DMS79 treated with DMSO at 0.1 percent for 48 hours (cell line): ENCODE measurements at regions not wholly inside any gene's neighbourhood (a gene's known extent, or its start where the extent isn't known, plus 50 kb on each side); places are given as distances from the start of the nearest gene placed in this dataset.
"Not testable (repeated sequence)": the region's sequence is repeated elsewhere in the genome, so short reads cannot be mapped to it uniquely, and the experiment has no call there.

ENCODE experiments used
- DNase-seq: peaks from one replicate; lab custom pipeline; 2025; lab: John Stamatoyannopoulos, UW

DNA sequence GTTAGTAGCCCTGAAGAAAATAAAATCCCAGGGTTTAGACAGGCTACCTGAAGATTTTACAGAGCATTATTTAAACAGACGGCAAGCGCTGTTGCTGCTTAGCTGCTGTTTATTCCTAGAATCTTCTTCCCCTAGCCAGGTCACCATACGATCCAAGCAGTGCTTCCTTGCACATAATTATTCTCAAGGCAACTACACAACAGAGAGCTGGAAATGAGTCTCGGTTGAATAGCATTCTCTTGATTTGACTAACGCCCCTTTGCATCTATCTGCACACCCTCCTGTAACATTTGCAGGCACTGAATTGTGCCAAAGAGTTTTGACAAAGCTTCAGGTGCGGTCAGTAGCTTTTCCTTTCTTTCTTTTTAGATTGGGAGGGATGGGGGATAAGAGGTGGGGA lies 564.4 kb downstream of the TBL1XR1 start:
- DNase-seq, result no peak

DNA sequence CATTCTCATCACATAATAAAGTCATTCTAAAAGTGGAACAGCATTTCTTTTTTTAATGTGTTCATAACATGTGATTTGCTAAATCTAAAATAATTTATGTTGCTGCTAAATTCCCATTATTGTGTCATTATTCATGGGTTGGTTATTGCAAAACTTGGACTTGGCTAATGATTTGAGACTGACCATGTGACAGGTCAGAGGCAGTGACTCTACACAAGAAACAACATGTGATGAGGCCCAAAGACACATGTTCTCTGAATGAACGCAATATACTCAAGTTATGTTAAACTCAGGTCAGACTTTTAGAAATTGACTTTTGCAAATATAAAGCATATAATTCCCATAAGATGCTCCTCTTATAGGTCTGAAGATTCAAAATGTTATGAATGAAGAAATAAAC lies 566.1 kb downstream of the TBL1XR1 start:
- DNase-seq, result no peak

DNA sequence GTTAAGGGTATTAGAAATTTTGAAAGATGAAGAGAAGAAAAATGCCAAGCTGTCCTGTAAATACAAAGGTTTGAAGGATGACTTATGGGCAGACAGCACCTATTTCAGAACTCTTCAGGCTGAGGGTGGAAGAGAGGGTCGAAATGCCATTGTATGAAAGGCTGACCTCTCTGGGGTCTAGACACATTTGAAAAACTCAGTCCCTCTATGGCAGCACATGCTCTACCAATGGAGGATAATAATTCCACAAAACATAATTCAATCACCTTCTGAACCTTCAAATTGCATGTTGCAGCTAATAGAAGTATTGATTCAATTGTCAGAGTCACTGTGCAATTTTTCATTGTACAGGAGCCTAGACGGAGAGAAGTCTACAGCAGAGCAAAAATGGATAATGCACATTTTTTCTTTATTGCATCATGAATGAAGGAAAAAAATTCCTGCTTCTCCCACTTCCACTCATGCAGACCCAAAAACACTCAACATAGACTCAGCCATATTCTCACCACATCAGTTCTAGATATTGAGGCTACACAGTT lies 569.1 kb downstream of the TBL1XR1 start:
- no peak for DNase-seq

DNA sequence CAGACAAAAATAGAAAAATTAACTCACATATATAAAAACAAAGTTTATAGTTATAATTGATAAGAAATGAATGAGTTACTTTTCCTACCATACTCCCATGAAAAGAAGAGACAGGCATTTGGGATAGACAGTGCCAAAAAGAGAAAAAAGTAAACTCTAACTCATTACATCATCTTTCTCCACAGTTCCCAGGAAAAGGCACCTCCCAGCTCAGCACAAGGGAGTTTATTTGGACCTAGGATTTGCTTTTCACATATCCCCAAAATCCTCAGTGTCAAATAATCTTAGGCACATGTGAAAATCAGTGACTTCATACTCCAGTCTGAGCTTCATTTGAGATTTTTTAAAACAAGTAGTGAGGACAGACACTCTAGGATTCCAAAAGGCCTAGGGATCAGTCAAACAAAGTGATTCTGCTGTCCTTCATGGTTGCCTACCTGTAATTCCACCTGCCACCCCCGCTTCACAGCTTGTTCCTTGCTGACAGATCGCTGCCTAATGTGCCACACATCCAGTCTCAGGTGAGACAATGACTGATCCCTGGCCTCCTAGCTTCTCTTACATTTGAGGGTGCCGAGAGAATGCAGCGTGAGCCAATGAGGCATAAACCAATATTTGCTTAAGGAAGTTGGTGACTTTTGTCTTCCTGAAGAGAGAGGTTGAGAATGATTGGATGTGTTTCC lies 573.7 kb downstream of the TBL1XR1 start:
- DNase-seq, result no peak

DNA sequence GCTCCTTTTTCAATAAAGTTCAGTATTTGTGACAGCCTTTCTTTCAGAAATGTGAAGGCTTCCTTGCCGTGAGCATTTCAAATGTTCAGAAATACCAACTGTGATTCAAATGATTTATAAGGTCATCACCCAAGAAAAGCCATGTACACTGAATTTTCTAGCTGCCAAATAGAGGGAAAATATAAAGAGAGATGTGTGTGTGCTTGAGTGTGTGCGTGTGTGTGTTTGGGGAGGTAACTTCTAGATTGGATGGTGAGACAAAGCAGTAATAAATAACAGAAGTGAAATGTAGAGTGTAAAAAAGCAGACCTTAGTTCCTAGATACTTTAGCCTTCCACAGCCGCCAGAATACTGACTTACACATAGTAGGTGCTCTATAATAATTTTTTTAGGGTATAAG lies 577.4 kb downstream of the TBL1XR1 start:
- DNase-seq, result no peak

DNA sequence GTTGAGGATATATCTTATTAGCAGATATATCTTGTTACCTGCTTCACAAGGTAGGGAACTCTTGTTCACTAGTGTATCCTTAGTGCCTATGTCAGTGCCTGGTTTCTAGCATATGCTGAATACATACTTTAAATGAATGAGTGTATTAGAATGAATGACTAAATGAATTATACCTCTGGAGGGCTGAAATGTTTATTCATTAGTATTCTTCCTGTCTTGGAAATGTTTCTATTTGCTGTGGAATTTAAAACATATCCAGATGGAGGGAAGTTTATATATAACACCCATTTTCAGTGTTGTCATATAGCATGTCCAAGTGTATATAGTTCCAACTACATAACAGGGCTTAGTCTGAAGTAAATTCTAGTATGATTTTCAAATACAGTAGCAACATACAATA lies 581.5 kb downstream of the TBL1XR1 start:
- no peak for DNase-seq

DNA sequence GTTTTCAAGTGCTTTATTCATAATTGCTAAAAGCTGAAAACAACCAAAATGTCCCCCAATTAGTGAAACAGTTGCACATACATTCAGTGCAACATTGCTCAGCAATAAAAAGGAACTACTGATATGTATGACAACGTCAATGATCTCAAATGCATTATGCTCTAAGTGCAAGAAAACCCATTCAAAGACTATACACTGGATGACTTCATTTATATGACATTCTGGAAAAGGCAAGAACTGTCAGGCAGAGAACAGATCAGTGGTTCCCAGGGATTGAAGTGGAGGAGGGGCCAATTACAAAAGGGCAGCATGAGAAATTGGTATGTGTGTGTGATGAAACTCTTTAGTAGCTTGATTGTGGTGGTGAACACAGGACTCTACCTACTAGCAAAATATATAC lies 585.6 kb downstream of the TBL1XR1 start:
- no peak for DNase-seq

DNA sequence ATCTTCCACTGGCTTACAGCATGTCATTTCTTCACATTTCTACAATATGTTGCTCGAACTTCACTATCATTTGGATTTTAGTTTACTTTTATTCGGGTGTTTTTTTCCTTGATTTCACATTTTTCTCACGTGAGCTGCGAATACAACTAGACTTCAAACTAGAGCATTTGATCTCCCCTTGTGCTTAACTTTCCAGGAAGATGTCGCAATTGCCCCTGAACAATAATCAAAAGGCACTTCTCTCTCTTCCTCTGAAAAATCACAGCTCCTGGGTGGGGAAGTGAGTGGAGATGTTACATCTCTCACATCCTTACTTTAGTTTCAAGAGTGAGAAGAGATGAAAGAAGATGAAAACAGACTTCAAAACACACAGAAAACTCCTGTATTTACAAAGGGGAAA lies 587.9 kb downstream of the TBL1XR1 start:
- no peak for DNase-seq

DNA sequence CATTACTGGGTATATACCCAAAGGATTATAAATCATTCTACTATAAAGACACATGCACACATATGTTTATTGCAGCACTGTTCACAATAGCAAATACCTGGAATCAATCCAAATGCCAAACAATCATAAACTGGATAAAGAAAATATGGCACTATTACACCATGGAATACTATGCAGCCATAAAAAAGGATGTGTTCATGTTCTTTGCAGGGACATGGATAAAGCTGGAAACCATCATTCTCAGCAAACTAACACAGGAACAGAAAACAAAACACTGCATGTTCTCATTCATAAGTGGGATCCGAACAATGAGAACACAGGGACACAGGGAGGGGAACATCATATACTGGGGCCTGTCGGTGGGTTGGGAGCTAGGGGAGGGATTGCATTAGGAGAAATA lies 591.7 kb downstream of the TBL1XR1 start:
- not testable (repeated sequence) for DNase-seq

DNA sequence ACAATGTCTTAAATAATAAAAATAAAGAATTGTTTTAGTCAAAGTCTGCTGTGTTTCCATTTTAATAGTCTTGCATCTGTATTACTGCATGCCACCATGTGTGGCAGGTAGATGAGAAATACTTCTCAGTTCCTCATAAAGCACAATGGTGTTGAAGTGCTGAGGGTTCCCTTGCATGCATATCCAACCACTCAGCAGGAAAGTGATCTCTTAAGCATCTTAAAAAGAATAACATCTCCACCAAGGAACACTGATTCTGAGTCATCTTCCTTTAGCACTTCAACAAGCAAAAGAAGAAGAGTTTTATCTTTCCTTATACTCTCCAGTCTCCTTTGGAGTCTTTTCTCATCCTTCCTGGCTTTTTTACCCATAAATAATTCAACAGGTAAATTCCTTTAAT lies 602.0 kb downstream of the TBL1XR1 start:
- no peak for DNase-seq

DNA sequence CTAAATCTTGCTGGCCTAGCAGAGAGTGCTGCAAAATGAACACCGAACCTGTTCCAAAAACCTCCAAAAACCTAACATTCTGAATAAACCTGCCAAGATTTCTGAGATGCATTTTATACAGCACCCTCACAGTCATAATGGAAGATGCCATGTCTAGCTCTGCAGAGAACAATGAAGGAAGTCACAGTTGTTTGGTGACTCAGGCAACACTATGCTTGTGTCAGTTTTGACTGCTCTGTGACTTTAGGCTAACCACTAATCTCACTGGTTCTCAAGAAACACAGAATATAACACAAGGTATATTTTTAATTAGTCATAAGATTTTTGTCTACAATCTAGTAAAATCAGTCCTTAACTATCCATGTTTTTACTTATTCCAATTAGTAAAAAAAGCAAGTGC lies 606.6 kb downstream of the TBL1XR1 start:
- no peak for DNase-seq

DNA sequence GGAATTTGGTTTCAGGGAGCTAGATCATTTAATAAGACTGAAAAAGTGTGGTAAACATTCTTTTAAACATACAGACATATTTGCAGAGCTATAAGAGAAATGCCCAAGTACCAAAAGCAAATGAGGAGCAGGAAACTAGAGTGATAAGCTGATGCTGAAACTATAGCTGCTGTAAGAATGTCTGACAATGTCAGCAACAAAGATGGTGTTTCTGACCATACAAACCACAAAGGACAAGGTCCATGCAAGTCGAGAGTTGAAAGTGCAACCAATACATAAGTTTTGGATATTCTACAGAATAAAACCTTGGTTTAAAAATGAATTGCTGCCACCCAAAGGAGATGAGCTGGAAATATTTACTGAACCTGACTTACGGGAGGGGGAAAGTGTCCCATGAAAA lies 610.2 kb downstream of the TBL1XR1 start:
- DNase-seq, result no peak

DNA sequence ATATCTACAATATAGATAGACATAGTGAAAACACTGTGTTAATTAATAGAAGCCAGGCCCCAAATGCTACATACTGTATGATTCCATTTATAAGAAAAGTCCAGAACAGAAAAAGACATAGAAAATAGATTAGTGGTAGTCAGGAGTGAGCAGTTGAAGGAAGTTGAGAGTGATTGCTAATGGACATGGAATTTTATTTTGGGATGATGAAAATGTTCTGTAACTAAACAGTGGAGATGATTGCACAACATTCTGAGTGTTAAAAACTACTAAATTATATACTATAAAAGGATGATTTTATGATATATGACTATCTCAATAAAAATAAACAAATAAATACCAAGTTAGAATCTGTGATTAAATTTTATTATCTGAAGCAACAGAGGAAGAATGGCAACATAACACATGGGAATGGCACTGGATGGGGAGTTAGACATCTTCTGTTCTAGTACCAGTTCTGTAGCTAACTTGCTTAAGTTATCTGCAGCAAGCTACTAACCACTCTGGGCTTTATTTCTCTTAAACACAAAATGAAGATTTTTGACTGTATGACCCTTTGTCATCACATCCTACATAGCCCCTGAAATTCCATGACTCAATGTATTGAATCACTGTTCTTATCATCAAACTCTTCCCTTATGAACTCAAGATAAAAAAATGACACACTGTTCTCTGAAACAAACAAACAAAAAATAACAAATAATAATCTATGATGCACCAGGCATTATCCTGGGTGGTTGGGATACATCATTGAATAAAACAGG lies 612.7 kb downstream of the TBL1XR1 start:
- no peak for DNase-seq

DNA sequence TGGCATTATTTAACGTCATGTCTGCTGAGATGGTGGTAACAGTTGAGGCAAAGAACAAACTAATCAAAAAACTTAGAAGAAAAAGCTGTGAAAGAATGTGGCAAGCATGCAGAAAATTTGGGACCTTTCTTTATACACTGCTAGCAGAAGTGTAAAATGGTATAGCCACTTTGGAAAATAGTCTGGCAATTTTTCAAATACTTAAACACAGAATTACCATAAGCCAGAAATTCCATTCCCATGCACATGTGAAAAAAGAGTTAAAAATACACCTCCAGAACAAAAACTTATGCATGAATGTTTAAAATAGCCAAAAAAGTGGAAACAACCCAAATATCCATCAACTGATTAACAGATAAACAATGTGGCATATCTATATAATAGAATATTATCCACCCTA lies 613.3 kb downstream of the TBL1XR1 start:
- DNase-seq, result no peak

DNA sequence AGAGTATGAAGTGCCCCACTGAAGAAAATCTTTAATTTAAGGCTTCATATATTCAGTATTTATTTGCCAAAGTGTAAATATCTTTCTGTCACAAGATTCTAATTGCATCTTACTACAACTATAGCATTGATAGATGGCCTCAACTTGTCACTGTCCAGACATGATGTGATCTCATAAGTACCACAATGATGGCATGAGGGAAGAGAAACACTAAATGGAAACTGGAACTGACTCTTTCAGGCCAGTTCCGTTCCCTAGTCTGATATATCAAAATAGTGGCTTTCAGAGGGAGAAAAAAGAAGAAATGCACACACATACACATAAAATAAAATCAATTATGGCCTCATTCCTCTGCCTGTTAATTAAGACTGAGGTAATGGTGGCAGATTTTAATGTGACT lies 615.7 kb downstream of the TBL1XR1 start:
- DNase-seq, result no peak

DNA sequence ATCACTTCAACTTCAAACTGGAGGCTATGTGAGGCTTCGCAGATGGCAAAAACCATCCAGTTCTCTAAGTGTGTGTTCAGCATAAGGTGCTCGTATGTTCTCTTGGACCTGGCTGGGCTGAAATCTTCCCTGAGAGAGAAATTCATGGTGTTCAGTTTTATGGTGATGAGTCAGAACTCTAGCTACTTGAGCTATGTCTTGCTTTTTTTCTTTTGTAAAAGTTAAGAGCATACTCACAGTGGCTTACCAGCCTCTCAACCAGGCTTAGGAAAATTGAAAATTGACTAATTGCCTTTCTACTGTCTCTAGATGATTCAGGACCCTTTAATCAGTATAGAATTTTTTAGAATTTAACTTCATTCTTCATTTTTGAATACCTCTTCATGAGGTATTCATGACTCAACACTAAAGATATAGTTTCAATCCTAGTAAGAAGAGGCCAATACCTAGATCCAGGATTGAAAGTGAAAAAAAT lies 617.5 kb downstream of the TBL1XR1 start:
- DNase-seq, result no peak

DNA sequence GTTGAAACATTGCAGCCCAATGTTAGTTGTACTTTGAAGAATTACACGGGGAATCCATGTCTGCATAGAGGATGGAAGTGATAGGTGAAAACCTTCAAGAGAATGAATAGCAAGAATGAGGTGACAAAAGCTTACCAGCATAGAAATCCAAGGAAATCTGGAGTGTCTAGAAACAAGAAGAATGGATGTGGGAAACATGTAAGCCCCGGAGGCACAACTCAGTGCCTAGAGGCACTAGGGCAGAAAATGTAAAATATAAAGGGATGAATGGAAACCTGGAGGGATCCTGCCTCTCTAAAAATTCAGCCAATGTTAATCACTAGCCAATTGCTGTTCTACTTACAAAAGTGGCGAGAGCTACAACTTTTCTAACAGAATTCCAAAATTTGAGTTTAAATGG lies 619.0 kb downstream of the TBL1XR1 start:
- no peak for DNase-seq

DNA sequence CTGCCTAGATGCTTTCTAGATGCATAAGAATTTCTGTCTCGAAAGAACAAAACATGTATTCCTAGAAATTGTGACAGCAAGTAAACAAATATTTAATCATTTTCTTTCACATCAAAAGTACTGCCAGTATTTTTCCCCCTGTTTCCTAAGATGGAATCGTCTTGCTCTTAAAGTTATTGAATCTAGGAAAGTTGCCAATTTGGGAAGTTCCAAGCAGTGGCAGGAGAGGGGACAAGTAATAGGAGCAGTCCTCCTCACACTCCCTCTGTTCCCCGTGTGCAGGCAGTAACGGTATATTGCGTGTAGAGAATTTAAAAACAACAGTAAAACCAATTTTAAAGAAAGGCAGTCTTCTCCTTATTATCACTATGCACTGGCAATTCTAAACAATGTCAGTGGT lies 619.8 kb downstream of the TBL1XR1 start:
- no peak for DNase-seq

DNA sequence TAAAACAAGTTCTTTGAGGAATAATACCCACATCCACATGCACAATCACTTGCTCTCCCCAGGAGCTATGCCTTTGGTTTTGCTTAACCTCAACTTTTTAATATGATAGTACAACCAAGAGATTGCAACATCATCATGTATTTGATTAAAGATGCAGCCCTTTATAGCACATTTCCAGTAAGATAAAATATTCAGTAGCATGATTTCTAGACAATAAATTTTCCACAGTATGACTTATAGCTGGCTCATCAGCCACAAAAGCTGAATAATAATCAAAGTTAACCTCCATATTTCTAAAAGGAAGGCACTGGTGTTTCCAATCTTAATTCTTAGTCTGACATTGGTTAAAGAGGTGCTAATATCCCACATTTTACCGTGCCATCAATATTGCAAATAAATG lies 622.5 kb downstream of the TBL1XR1 start:
- no peak for DNase-seq

DNA sequence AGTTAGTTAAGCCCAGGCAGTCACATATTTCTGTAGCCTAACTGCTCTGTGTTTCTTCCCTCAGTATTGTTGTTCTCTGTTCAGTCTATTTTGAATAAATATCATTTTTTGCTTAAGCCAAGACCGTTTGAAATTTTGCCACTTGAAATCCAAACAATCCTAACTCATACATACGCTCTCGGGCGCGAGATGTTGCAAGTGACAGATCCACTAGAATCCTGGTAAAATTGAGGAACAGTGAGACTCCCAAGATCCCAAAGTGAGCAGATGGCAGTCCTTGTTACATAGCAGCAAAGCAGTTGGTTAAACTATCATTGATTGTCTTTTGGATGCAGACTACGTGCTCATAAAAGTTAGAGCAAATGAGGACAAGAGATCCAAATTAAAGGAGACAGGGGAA lies 625.4 kb downstream of the TBL1XR1 start:
- no peak for DNase-seq

DNA sequence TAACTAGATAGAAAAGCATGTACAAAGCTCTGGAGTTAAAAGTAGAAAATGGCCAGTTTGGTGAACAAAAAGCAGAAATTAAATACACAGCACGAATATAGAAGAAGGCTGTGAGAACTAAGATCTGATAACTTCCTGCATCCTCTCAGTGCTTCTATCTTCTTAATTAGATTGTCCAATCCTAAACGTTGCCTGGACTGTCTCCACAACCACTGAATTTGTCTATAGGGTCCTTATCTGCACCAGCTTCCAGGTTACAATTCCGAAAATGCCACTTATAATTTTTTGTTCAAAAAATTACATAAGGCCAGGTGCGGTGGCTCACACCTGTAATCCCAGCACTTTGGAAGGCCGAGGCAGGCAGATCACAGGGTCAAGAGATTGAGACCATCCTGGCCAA lies 626.3 kb downstream of the TBL1XR1 start:
- no peak for DNase-seq

DNA sequence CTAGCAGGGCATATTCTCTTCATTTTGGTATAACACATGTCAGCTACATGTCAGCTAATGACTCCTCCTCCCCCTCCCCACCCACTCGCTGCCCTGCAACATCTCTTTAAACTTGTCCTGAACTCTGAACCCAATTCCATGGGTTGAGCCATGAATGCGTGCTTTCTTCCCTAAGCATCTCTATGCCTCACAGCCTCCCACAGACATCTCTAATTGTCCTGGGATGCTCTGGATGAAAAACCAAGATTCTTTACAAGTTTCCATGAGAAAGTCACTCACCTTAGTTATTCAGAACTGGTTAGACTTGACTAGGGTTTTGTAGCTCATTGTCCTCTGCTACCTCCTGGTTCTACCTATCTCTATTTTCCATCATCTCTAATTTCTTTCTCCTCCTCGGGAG lies 629.1 kb downstream of the TBL1XR1 start:
- no peak for DNase-seq

DNA sequence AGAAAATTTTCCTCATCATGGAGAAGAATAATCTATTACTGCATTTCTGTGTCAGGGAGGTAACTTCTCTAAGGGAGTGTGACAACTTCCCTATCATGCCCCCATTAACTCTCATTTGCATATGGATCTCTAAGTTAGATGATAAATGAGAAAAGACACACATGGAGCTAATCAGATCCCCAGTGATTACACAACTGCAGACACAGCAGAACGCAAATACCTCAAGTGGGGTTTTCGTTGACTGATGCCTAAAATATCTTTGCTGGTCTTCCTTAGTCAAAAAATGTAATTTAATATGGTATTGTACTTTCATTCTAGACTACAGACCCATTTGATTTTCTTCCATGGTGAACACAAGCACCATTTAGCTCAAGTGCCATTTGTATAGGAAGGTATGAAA lies 630.5 kb downstream of the TBL1XR1 start:
- peak; percentile 14 for DNase-seq

DNA sequence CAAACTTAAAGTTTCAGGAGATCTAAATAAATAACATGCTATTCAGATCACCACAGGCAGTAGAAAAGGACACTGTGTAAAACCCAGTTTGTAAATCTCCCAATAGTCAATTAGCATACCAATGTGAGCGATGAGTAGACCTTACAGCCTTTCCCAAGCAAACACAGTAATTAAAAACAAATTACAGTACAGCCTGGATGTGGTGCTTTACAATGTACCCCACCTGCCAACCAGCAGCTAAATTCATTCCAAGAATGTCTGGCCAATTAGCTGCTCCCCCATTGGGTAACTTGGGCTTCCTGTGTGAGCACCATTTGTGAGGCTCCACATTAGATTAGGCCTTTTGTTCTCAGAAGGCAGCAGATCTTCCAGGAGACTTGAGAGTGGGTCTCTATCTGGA lies 635.0 kb downstream of the TBL1XR1 start:
- no peak for DNase-seq
